ENCODE measurements at regions not wholly inside any gene's neighbourhood (a gene's known extent, or its start where the extent isn't known, plus 50 kb on each side); places are given as distances from the start of the nearest gene placed in this dataset.
"Not testable (repeated sequence)": the region's sequence is repeated elsewhere in the genome, so short reads cannot be mapped to it uniquely, and the experiment has no call there.

DNA sequence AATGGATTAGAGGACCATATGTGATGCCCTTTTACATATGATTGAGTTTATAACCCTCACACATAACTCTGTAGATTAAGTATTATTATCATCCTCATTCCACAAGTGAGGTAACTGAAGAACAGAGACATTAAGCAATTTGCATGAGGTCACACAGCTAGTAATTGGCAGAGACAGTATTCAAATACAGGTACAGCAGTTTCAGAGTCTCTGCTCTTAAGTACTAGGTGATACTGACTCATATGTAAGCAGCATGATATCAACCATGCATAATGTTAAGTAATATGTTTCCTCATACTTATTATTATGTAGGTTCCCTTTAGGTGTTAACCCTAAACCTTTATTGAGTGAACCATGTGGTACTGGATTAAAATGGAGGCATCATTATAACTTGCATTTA, 1562.4 kb upstream of the RAG2 start:
- Mint-ChIP-seq H3K36me3 (ENCODE audit: low read depth) (no peaks in the 10 kb centered on the region), H3K27ac (no peak overlapping the region), H3K4me1 (ENCODE audit: low read depth) (no peaks in the 10 kb centered on the region), H3K27me3 (ENCODE audit: low read depth) (no peaks in the 10 kb centered on the region), H3K4me3 (no peak overlapping the region), H3K9me3 (peaks cover 19% of the 10 kb centered on the region)
- CTCF ChIA-PET: no interaction called here
- DNase-seq: no peak
- intact Hi-C loops (cut with micrococcal nuclease): no loop called here

DNA sequence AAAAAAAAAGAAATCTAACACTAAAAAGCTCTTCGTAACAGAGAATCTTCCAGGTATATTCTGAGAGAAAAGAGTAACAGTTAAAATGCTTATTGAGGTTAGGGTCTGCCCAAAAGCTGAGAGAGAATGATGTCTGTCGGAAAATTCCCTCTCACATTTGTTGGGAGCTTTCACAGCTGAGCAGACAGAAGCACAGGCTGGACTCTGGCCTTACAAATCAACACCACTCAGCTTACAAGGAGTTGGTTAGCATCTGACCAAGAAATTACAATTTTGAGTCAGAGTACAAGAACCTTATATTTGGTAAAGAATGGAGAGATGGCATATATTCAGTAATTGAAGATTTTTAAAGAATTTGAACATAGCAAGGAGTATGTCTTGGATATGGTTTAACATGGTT, 1561.0 kb upstream of the RAG2 start:
- intact Hi-C loops (cut with micrococcal nuclease): no loop called here
- peaks cover 19% of the 10 kb centered on the region for H3K9me3 Mint-ChIP-seq
- no peak overlapping the region for H3K4me3 Mint-ChIP-seq
- DNase-seq: no peak
- no peaks in the 10 kb centered on the region for H3K4me1 Mint-ChIP-seq (ENCODE audit: low read depth)
- no peaks in the 10 kb centered on the region for H3K27me3 Mint-ChIP-seq (ENCODE audit: low read depth)
- no peaks in the 10 kb centered on the region for H3K36me3 Mint-ChIP-seq (ENCODE audit: low read depth)
- CTCF ChIA-PET: interaction anchor here (0.7 kb wide), 1 partner anchor 1964 kb away, joined by 3 read pairs; no protein-coding TSS in a partner anchor
- H3K27ac Mint-ChIP-seq: no peak overlapping the region

GRCh38 chr11:38156495-38157146, 1558.6 kb upstream of the RAG2 start:
- H3K27me3 Mint-ChIP-seq (ENCODE audit: low read depth): no peaks in the 10 kb centered on the region
- H3K4me3 Mint-ChIP-seq: no peak overlapping the region
- H3K27ac Mint-ChIP-seq: no peak overlapping the region
- CTCF ChIA-PET: no interaction called here
- peaks cover 8% of the 10 kb centered on the region for H3K9me3 Mint-ChIP-seq
- no peaks in the 10 kb centered on the region for H3K4me1 Mint-ChIP-seq (ENCODE audit: low read depth)
- no peak for DNase-seq
- intact Hi-C loops (cut with micrococcal nuclease): no loop called here
- no peaks in the 10 kb centered on the region for H3K36me3 Mint-ChIP-seq (ENCODE audit: low read depth)

GRCh38 chr11:38155856-38156255, 1557.8 kb upstream of the RAG2 start:
- Mint-ChIP-seq H3K27ac (no peak overlapping the region), H3K4me3 (no peak overlapping the region), H3K9me3 (peaks cover 8% of the 10 kb centered on the region), H3K4me1 (ENCODE audit: low read depth) (no peaks in the 10 kb centered on the region), H3K27me3 (ENCODE audit: low read depth) (no peaks in the 10 kb centered on the region), H3K36me3 (ENCODE audit: low read depth) (no peaks in the 10 kb centered on the region)
- DNase-seq: no peak
- CTCF ChIA-PET: interaction anchor here (0.6 kb wide), 1 partner anchor 398 kb away, joined by 3 read pairs; no protein-coding TSS in a partner anchor
- intact Hi-C loops (cut with micrococcal nuclease): no loop called here

DNA sequence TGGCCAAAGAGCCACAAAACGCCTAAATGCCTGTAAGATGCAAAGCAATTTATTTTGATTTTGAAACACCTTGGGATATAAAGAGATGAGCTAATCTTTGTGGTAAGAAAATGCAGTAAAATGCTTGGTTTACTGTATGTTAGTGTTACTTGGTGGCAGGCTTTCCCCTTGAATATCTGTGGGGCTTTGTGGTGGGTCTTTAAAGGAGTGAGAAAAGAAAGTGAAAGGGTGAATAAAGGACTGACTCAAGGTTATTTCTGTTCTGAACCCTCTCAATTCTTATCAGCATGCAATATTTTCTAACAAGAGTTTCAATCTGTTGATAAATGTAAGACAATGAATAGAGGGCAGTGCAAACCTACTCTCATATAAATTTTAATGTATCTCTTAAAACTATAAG, 1555.9 kb upstream of the RAG2 start:
- Mint-ChIP-seq H3K4me3 (no peak overlapping the region), H3K4me1 (ENCODE audit: low read depth) (no peaks in the 10 kb centered on the region), H3K36me3 (ENCODE audit: low read depth) (no peaks in the 10 kb centered on the region), H3K27ac (no peak overlapping the region), H3K27me3 (ENCODE audit: low read depth) (no peaks in the 10 kb centered on the region), H3K9me3 (peaks cover 7% of the 10 kb centered on the region)
- CTCF ChIA-PET: no interaction called here
- intact Hi-C loops (cut with micrococcal nuclease): no loop called here
- DNase-seq: no peak

DNA sequence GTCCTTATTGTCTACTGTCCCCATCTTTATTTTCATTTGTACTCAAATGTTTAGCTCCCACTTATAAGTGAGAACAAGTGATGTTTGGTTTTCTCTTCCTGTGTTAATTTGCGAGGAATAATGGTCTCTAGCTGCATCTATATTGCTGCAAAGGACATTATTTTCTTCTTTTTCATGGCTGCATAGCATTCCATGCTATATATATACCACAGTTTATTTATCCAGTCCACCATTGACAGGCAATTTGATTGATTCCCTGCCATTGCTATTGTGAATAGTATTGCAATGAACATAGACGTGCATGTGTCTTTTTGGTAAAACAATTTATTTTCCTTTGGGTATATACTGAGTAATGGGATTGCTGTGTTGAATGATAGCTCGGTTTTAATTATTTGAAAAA, 1545.8 kb upstream of the RAG2 start:
- CTCF ChIA-PET: no interaction called here
- Mint-ChIP-seq H3K4me1 (ENCODE audit: low read depth) (no peaks in the 10 kb centered on the region), H3K27me3 (ENCODE audit: low read depth) (no peaks in the 10 kb centered on the region), H3K9me3 (peaks cover 17% of the 10 kb centered on the region), H3K27ac (no peak overlapping the region), H3K36me3 (ENCODE audit: low read depth) (no peaks in the 10 kb centered on the region), H3K4me3 (no peak overlapping the region)
- no peak for DNase-seq
- intact Hi-C loops (cut with micrococcal nuclease): no loop called here

DNA sequence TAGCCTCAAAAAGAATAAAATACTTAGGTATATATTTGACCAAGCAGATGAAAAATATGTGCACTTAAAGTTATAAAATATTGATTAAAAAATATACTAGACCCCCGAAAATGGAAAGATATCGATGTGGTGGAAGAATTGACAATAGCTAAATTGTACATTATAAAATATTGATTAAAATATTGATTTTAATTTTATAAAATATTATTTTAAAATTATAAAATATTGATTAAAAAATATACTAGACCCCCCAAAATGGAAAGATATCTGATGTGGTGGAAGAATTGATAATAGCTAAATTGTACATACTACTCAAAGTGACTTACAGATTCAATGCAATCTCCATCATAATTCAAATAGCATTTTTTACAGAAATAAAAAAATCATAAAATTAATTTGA, 1540.9 kb upstream of the RAG2 start:
- Mint-ChIP-seq H3K27ac (no peak overlapping the region), H3K36me3 (ENCODE audit: low read depth) (no peaks in the 10 kb centered on the region), H3K27me3 (ENCODE audit: low read depth) (no peaks in the 10 kb centered on the region), H3K9me3 (peaks cover 17% of the 10 kb centered on the region), H3K4me1 (ENCODE audit: low read depth) (no peaks in the 10 kb centered on the region), H3K4me3 (no peak overlapping the region)
- intact Hi-C loops (cut with micrococcal nuclease): no loop called here
- DNase-seq: no peak
- CTCF ChIA-PET: no interaction called here

- Mint-ChIP-seq H3K9me3 (peaks cover 15% of the 10 kb centered on the region), H3K27me3 (ENCODE audit: low read depth) (no peaks in the 10 kb centered on the region), H3K4me3 (no peak overlapping the region), H3K36me3 (ENCODE audit: low read depth) (no peaks in the 10 kb centered on the region), H3K4me1 (ENCODE audit: low read depth) (no peaks in the 10 kb centered on the region), H3K27ac (no peak overlapping the region)
- DNase-seq: no peak
- intact Hi-C loops (cut with micrococcal nuclease): no loop called here
- CTCF ChIA-PET: no interaction called here
Observed at GRCh38 chr11:38136887-38137286, 1538.9 kb upstream of the RAG2 start.

GRCh38 chr11:38131535-38131934, 1533.5 kb upstream of the RAG2 start:
- intact Hi-C loops (cut with micrococcal nuclease): no loop called here
- CTCF ChIA-PET: no interaction called here
- H3K4me1 Mint-ChIP-seq (ENCODE audit: low read depth): no peaks in the 10 kb centered on the region
- no peak for DNase-seq
- no peaks in the 10 kb centered on the region for H3K27me3 Mint-ChIP-seq (ENCODE audit: low read depth)
- H3K9me3 Mint-ChIP-seq: peaks cover 3% of the 10 kb centered on the region
- no peaks in the 10 kb centered on the region for H3K36me3 Mint-ChIP-seq (ENCODE audit: low read depth)
- no peak overlapping the region for H3K4me3 Mint-ChIP-seq
- no peak overlapping the region for H3K27ac Mint-ChIP-seq

- DNase-seq: no peak
- H3K27ac Mint-ChIP-seq: no peak overlapping the region
- no peaks in the 10 kb centered on the region for H3K36me3 Mint-ChIP-seq (ENCODE audit: low read depth)
- CTCF ChIA-PET: no interaction called here
- no peak overlapping the region for H3K4me3 Mint-ChIP-seq
- no peaks in the 10 kb centered on the region for H3K4me1 Mint-ChIP-seq (ENCODE audit: low read depth)
- intact Hi-C loops (cut with micrococcal nuclease): no loop called here
- H3K27me3 Mint-ChIP-seq (ENCODE audit: low read depth): no peaks in the 10 kb centered on the region
- H3K9me3 Mint-ChIP-seq: peaks cover 3% of the 10 kb centered on the region
Observed at GRCh38 chr11:38130976-38131375, 1532.9 kb upstream of the RAG2 start.

- H3K36me3 Mint-ChIP-seq (ENCODE audit: low read depth): no peaks in the 10 kb centered on the region
- intact Hi-C loops (cut with micrococcal nuclease): no loop called here
- H3K27ac Mint-ChIP-seq: no peak overlapping the region
Observed at GRCh38 chr11:38130514-38130913, 1532.5 kb upstream of the RAG2 start.

GRCh38 chr11:38123673-38124072, 1525.6 kb upstream of the RAG2 start:
- Mint-ChIP-seq H3K9me3 (peaks cover 6% of the 10 kb centered on the region), H3K27me3 (ENCODE audit: low read depth) (no peaks in the 10 kb centered on the region), H3K4me1 (ENCODE audit: low read depth) (no peaks in the 10 kb centered on the region), H3K4me3 (no peak overlapping the region), H3K36me3 (ENCODE audit: low read depth) (no peaks in the 10 kb centered on the region), H3K27ac (no peak overlapping the region)
- CTCF ChIA-PET: no interaction called here
- intact Hi-C loops (cut with micrococcal nuclease): no loop called here
- no peak for DNase-seq

More at GRCh38 chr11:38130514-38130913, 1532.5 kb upstream of the RAG2 start:
- peaks cover 3% of the 10 kb centered on the region for H3K9me3 Mint-ChIP-seq
- DNase-seq: no peak
- no peak overlapping the region for H3K4me3 Mint-ChIP-seq
- CTCF ChIA-PET: no interaction called here
- no peaks in the 10 kb centered on the region for H3K4me1 Mint-ChIP-seq (ENCODE audit: low read depth)
- no peaks in the 10 kb centered on the region for H3K27me3 Mint-ChIP-seq (ENCODE audit: low read depth)

DNA sequence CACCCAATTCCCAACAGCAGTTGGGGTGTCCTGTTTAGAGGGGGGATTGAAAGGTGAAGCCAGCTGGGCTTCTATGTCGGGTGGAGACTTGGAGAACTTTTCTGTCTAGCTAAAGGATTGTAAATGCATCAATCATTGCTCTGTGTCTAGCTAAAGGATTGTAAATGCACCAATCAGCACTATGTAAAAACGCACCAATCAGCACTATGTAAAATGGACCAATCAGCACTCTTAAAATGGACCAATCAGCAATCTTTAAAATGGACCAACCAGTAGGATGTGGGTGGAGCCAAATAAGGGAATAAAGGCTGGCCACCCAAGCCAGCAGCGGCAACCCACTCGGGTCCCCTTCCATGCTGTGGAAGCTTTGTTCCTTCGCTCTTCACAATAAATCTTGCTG, 1518.6 kb upstream of the RAG2 start:
- H3K4me3 Mint-ChIP-seq; H3K36me3 Mint-ChIP-seq (ENCODE audit: low read depth): not testable (repeated sequence)
- CTCF ChIA-PET: interaction anchor here (0.6 kb wide), 1 partner anchor 471 kb away, joined by 3 read pairs; no protein-coding TSS in a partner anchor

More for the DNA sequence above, 1518.6 kb upstream of the RAG2 start:
- H3K9me3 Mint-ChIP-seq: peaks cover 15% of the 10 kb centered on the region
- H3K27ac Mint-ChIP-seq; H3K4me1 Mint-ChIP-seq (ENCODE audit: low read depth); DNase-seq; H3K27me3 Mint-ChIP-seq (ENCODE audit: low read depth); intact Hi-C loops (cut with micrococcal nuclease): not testable (repeated sequence)

Data from activated naive CD4-positive, alpha-beta T cell treated with anti-CD3 and anti-CD28 coated beads for 36 hours (primary cell).